Body of pancreas (tissue), 4 donors: ENCODE measurements at regions not wholly inside any gene's neighbourhood (a gene's known extent, or its start where the extent isn't known, plus 50 kb on each side); places are given as distances from the start of the nearest gene placed in this dataset.

Experiments used
- ATAC-seq: fragments of 150-250 bp; one replicate; pipeline ENCODE4 v1.9.1; 2016
- DNase-seq, 4 donors: peaks; one replicate each; pipeline ENCODE4 v3.0.0-alpha.2; 2019
- H3K27ac ChIP-seq, 4 donors: fragments of 200-600 bp; sonication (generic); 1 replicate in 3 of 4; 2 replicates in 1 of 4; pipeline versions ENCODE4 v1.5.1 to v1.6.1; 2016 to 2019; ENCODE audit warnings: mild to moderate bottlenecking in 1 of 4, mixed read lengths in 1 of 4, moderate library complexity in 1 of 4
- H3K27me3 ChIP-seq, 2 donors: fragments of 200-600 bp; sonication (generic); one replicate each; pipeline ENCODE4 v1.6.0; 2016; ENCODE audit warnings: mild to moderate bottlenecking in 1 of 2
- H3K36me3 ChIP-seq, 2 donors: fragments of 200-600 bp; sonication (generic); replicated peaks in 1 of 2; 2 replicates each; pipeline ENCODE4 v1.5.1; 2016; ENCODE audit warnings: low read depth in 2 of 2; ENCODE audit not compliant: insufficient read depth in 1 of 2
- H3K4me1 ChIP-seq: fragments of 200-600 bp; sonication (generic); one replicate; pipeline ENCODE4 v1.6.0; 2016
- H3K4me3 ChIP-seq, 2 donors: fragments of 200-600 bp; sonication (generic); 1 replicate in 1 of 2; 2 replicates in 1 of 2; pipeline ENCODE4 v1.5.1; 2016 to 2019
- H3K9me3 ChIP-seq, 3 donors: fragments of 200-600 bp; sonication (generic); 1 replicate in 2 of 3; 2 replicates in 1 of 3; pipeline ENCODE4 v1.5.1; 2016
- POLR2A ChIP-seq, 3 donors: fragments of 450-650 bp; IDR thresholded peaks; one replicate each; pipeline ENCODE4 v1.6.1; 2016; ENCODE audit warnings: antibody characterized with exemption in 3 of 3, mild to moderate bottlenecking in 2 of 3
- WGBS, 2 donors: methylation state at CpG; one replicate each; pipeline ENCODE4 v1.1.5; 2017; 5-methylcytosine and 5-hydroxymethylcytosine counted together
- intact Hi-C: fragments of 100-400 bp; cut with DNase I; formaldehyde crosslinking; loops from one replicate; pipeline ENCODE4 v1.15.1; 2023
- TF ChIP-seq, protein P1 (sequence below), 7 experiments: fragments of 450-650 bp in 4 of 7; fragments of 200-600 bp in 3 of 7; sonication (generic) in 3 of 7; IDR thresholded peaks; one replicate each; pipeline ENCODE4 v1.5.1; 2016 to 2019; ENCODE audit warnings: antibody characterized with exemption in 7 of 7

- TF ChIP-seq POLR2A (IDR thresholded peaks at IDR 0.05): no peak
- TF ChIP-seq, protein P1, sequence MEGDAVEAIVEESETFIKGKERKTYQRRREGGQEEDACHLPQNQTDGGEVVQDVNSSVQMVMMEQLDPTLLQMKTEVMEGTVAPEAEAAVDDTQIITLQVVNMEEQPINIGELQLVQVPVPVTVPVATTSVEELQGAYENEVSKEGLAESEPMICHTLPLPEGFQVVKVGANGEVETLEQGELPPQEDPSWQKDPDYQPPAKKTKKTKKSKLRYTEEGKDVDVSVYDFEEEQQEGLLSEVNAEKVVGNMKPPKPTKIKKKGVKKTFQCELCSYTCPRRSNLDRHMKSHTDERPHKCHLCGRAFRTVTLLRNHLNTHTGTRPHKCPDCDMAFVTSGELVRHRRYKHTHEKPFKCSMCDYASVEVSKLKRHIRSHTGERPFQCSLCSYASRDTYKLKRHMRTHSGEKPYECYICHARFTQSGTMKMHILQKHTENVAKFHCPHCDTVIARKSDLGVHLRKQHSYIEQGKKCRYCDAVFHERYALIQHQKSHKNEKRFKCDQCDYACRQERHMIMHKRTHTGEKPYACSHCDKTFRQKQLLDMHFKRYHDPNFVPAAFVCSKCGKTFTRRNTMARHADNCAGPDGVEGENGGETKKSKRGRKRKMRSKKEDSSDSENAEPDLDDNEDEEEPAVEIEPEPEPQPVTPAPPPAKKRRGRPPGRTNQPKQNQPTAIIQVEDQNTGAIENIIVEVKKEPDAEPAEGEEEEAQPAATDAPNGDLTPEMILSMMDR (IDR thresholded peaks at IDR 0.05): no peak
- Histone ChIP-seq H3K9me3 (no peaks in the 10 kb centered on the region), H3K27ac (no peak overlapping the region), H3K4me1 (no peaks in the 10 kb centered on the region), H3K36me3 (no peaks in the 10 kb centered on the region), H3K4me3 (no peak overlapping the region), H3K27me3 (no peaks in the 10 kb centered on the region)
- DNase-seq: no peak
- intact Hi-C loops: no loop called here
- no peak for ATAC-seq
- WGBS, 2 donors: 63 to 79% methylated on average over 1 of the region's 1 CpG
Measured at GRCh38 chr2:16204251-16204650, 263.9 kb downstream of the MYCN start.

DNA sequence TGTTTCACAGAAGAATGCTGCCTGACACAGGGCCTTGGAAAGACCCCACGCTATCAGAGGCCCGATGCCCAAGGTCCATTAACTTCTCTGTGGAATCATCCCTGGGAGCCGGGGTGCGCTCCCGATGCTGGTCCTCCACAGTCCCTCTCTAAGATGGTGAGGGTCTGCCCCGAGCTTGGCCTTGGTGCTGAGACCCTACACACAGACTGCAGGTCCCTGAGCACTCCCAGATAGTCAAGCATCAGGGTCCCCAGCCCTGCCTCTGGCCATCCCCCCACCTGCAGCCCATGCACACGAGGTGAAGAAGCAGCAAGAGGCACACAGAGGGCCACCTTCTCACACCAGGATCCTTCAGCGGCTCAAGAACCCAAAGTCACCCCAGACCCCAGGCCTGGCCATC lies 263.3 kb downstream of the MYCN start:
- ATAC-seq: no peak
- H3K27ac ChIP-seq: no peak overlapping the region

DNA sequence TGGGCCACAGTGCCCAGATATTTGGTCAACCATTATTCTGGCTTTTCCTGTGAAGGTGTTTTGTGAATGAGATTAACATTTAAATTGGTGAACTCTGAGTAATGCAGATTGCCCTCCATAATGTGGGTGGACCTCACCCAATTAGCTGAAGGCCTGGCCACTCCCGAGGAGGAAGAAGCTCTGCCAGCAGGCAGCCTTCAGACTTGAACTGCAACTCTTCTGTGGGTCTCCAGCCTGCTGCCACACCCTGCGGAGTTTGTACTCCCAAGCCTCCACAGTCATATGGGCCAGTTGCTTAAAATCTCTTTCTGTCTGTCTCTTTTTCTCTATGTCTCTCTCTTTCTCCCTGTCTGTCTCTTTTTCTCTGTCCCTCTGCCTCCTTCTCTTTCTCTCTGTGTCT lies 262.7 kb downstream of the MYCN start:
- Histone ChIP-seq H3K4me3 (no peak overlapping the region), H3K36me3 (no peaks in the 10 kb centered on the region), H3K27ac (no peak overlapping the region), H3K27me3 (no peaks in the 10 kb centered on the region), H3K9me3 (no peaks in the 10 kb centered on the region), H3K4me1 (no peaks in the 10 kb centered on the region)
- no peak for DNase-seq
- intact Hi-C loops: no loop called here
- 67 to 70% methylated on average over 2 of the region's 2 CpGs for WGBS, 2 donors
- TF ChIP-seq POLR2A (IDR thresholded peaks at IDR 0.05): no peak
- TF ChIP-seq, protein P1 (IDR thresholded peaks at IDR 0.05): no peak
- ATAC-seq: no peak

More for the DNA sequence above, 263.3 kb downstream of the MYCN start:
- Histone ChIP-seq H3K4me1 (no peaks in the 10 kb centered on the region), H3K4me3 (no peak overlapping the region), H3K27me3 (no peaks in the 10 kb centered on the region), H3K36me3 (no peaks in the 10 kb centered on the region), H3K9me3 (no peaks in the 10 kb centered on the region)
- DNase-seq: no peak
- 77 to 78% methylated on average over 8 of the region's 8 CpGs for WGBS, 2 donors
- intact Hi-C loops: no loop called here
- TF ChIP-seq POLR2A (IDR thresholded peaks at IDR 0.05): no peak
- TF ChIP-seq, protein P1 (IDR thresholded peaks at IDR 0.05): no peak

- H3K27ac ChIP-seq: no peak overlapping the region
- intact Hi-C loops: no loop called here
- no peak overlapping the region for H3K4me3 ChIP-seq
- ATAC-seq (no peak), DNase-seq (no peak)
- 74 to 77% methylated on average over 5 to 8 of the region's 8 CpGs for WGBS, 2 donors
- no peaks in the 10 kb centered on the region for H3K27me3 ChIP-seq
- H3K4me1 ChIP-seq: no peaks in the 10 kb centered on the region
- no peaks in the 10 kb centered on the region for H3K9me3 ChIP-seq
- H3K36me3 ChIP-seq: no peaks in the 10 kb centered on the region
- TF ChIP-seq, protein P1 (IDR thresholded peaks at IDR 0.05): no peak
- TF ChIP-seq POLR2A (IDR thresholded peaks at IDR 0.05): no peak
Measured at GRCh38 chr2:16202266-16203020, 262.1 kb downstream of the MYCN start.

DNA sequence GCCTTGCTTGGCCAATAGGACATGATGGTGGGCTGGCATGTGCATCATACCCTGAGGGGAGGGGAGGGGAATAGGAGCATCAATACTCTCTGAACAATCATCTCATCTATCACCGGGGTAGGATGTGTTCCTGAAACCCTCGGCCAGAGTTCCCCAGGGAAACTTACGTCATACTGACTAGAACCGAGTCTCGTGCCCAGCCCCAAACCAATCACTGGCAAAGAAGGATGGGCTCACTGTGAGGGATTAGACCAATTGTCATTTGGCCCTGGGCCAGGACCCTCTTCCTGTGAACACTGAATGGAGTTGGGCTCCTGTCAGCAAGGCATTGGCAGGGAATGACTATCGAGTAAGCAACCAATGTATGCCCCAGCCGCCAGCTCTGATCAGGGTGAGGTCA lies 261.5 kb downstream of the MYCN start:
- Histone ChIP-seq H3K4me3 (no peak overlapping the region), H3K9me3 (no peaks in the 10 kb centered on the region), H3K36me3 (no peaks in the 10 kb centered on the region), H3K27ac (no peak overlapping the region), H3K4me1 (no peaks in the 10 kb centered on the region), H3K27me3 (no peaks in the 10 kb centered on the region)
- ATAC-seq (no peak), DNase-seq (no peak)
- TF ChIP-seq, protein P1 (IDR thresholded peaks at IDR 0.05): no peak
- no peak for TF ChIP-seq POLR2A (IDR thresholded peaks at IDR 0.05)
- WGBS, 2 donors: 88 to 95% methylated on average over 5 to 7 of the region's 7 CpGs
- intact Hi-C loops: no loop called here
